GM19025 (cell line): ENCODE measurements at regions not wholly inside any gene's neighbourhood (a gene's known extent, or its start where the extent isn't known, plus 50 kb on each side); places are given as distances from the start of the nearest gene placed in this dataset.
"Not testable (repeated sequence)": the region's sequence is repeated elsewhere in the genome, so short reads cannot be mapped to it uniquely, and the experiment has no call there.

Source experiments
- ATAC-seq: cut with Tn5 transposase; IDR thresholded peaks from one replicate; pipeline ENCODE4 v1.9.1; 2021; ENCODE audit warnings: mild to moderate bottlenecking, low read depth, moderate library complexity; ENCODE audit not compliant: unreplicated experiment

DNA sequence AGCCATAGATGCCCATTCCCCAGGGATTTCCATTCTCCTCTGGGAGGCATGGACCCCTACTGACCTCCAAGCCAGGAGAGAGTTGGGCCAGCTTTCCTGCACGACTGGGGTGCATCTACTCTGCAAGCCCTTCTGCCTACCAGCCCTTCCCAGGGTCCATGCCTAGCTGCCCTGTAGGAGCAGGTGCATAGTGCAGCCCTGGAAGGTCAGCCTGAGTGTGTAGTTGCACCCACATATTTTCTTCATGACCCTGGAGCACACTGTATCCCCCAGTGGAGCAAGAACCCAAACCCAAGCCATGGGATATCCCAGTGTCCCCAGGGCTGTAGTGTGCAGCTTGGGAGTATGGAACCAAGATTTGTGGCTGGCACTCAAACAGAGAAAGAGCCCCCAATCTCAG is 155.6 kb upstream of the GOLGA6L22 start:
- ATAC-seq = not testable (repeated sequence)
